ENCODE measurements at regions not wholly inside any gene's neighbourhood (a gene's known extent, or its start where the extent isn't known, plus 50 kb on each side); places are given as distances from the start of the nearest gene placed in this dataset.

GRCh38 chr5:166320920-166321480 is 1970.4 kb upstream of the WWC1 start:
- ATAC-seq, result no peak
- Mint-ChIP-seq H3K36me3 (no peaks in the 10 kb centered on the region), H3K4me3 (no peak overlapping the region), H3K4me1 (no peaks in the 10 kb centered on the region), H3K9me3 (peaks cover 12% of the 10 kb centered on the region), H3K27ac (no peak overlapping the region)
- DNase-seq (ENCODE audit: low spot score in 2 of 2), result no peak

GRCh38 chr5:166324372-166324771 is 1967.1 kb upstream of the WWC1 start:
- no peaks in the 10 kb centered on the region for H3K4me1 Mint-ChIP-seq
- no peak overlapping the region for H3K27ac Mint-ChIP-seq
- no peaks in the 10 kb centered on the region for H3K36me3 Mint-ChIP-seq
- DNase-seq (ENCODE audit: low spot score in 2 of 2) (no peak), ATAC-seq (no peak)
- H3K9me3 Mint-ChIP-seq, result peaks cover 5% of the 10 kb centered on the region
- H3K4me3 Mint-ChIP-seq, result no peak overlapping the region

GRCh38 chr5:166329149-166329800 is 1962.2 kb upstream of the WWC1 start:
- Mint-ChIP-seq H3K36me3 (no peaks in the 10 kb centered on the region), H3K27ac (no peak overlapping the region), H3K4me3 (no peak overlapping the region), H3K4me1 (no peaks in the 10 kb centered on the region), H3K9me3 (peaks cover 8% of the 10 kb centered on the region)
- no peak for ATAC-seq
- DNase-seq (ENCODE audit: low spot score in 2 of 2), result no peak

GRCh38 chr5:166330036-166330435 is 1961.4 kb upstream of the WWC1 start:
- H3K4me3 Mint-ChIP-seq, result no peak overlapping the region
- H3K4me1 Mint-ChIP-seq, result no peaks in the 10 kb centered on the region
- no peak for ATAC-seq
- H3K36me3 Mint-ChIP-seq, result no peaks in the 10 kb centered on the region
- DNase-seq (ENCODE audit: low spot score in 2 of 2), result no peak
- peaks cover 9% of the 10 kb centered on the region for H3K9me3 Mint-ChIP-seq
- H3K27ac Mint-ChIP-seq, result no peak overlapping the region

- Mint-ChIP-seq H3K4me3 (no peak overlapping the region), H3K36me3 (no peaks in the 10 kb centered on the region), H3K27ac (no peak overlapping the region), H3K9me3 (peaks cover 15% of the 10 kb centered on the region), H3K4me1 (no peaks in the 10 kb centered on the region)
- no peak for ATAC-seq
- DNase-seq (ENCODE audit: low spot score in 2 of 2), result no peak
Measured at GRCh38 chr5:166331521-166331920, 1959.9 kb upstream of the WWC1 start.

- H3K36me3 Mint-ChIP-seq, result no peaks in the 10 kb centered on the region
- H3K9me3 Mint-ChIP-seq, result peaks cover 23% of the 10 kb centered on the region
- DNase-seq (ENCODE audit: low spot score in 2 of 2) (no peak), ATAC-seq (no peak)
- H3K27ac Mint-ChIP-seq, result no peak overlapping the region
- no peak overlapping the region for H3K4me3 Mint-ChIP-seq
- H3K4me1 Mint-ChIP-seq, result no peaks in the 10 kb centered on the region
Measured at GRCh38 chr5:166338801-166339200, 1952.6 kb upstream of the WWC1 start.

- no peak for DNase-seq (ENCODE audit: low spot score in 2 of 2)
- Mint-ChIP-seq H3K4me3 (no peak overlapping the region), H3K27ac (no peak overlapping the region), H3K9me3 (peaks cover 20% of the 10 kb centered on the region), H3K36me3 (no peaks in the 10 kb centered on the region), H3K4me1 (no peaks in the 10 kb centered on the region)
- ATAC-seq, result no peak
Measured at GRCh38 chr5:166340039-166340438, 1951.4 kb upstream of the WWC1 start.

GRCh38 chr5:166341740-166342337 is 1949.6 kb upstream of the WWC1 start:
- H3K27ac Mint-ChIP-seq, result no peak overlapping the region
- DNase-seq (ENCODE audit: low spot score in 2 of 2), result no peak
- no peaks in the 10 kb centered on the region for H3K4me1 Mint-ChIP-seq
- no peak overlapping the region for H3K4me3 Mint-ChIP-seq
- no peak for ATAC-seq
- H3K9me3 Mint-ChIP-seq, result peaks cover 11% of the 10 kb centered on the region
- no peaks in the 10 kb centered on the region for H3K36me3 Mint-ChIP-seq

- no peaks in the 10 kb centered on the region for H3K36me3 Mint-ChIP-seq
- H3K27ac Mint-ChIP-seq, result no peak overlapping the region
- DNase-seq (ENCODE audit: low spot score in 2 of 2) (no peak), ATAC-seq (no peak)
- peaks cover 11% of the 10 kb centered on the region for H3K9me3 Mint-ChIP-seq
- H3K4me1 Mint-ChIP-seq, result no peaks in the 10 kb centered on the region
- no peak overlapping the region for H3K4me3 Mint-ChIP-seq
Measured at GRCh38 chr5:166342402-166342801, 1949.0 kb upstream of the WWC1 start.

GRCh38 chr5:166346726-166347374 is 1944.6 kb upstream of the WWC1 start:
- H3K36me3 Mint-ChIP-seq, result no peaks in the 10 kb centered on the region
- no peak overlapping the region for H3K27ac Mint-ChIP-seq
- no peaks in the 10 kb centered on the region for H3K4me1 Mint-ChIP-seq
- DNase-seq (ENCODE audit: low spot score in 2 of 2) (no peak), ATAC-seq (no peak)
- H3K9me3 Mint-ChIP-seq, result peaks cover 10% of the 10 kb centered on the region
- H3K4me3 Mint-ChIP-seq, result no peak overlapping the region

- Mint-ChIP-seq H3K27ac (no peak overlapping the region), H3K4me3 (no peak overlapping the region), H3K36me3 (no peaks in the 10 kb centered on the region), H3K9me3 (peaks cover 9% of the 10 kb centered on the region), H3K4me1 (no peaks in the 10 kb centered on the region)
- no peak for ATAC-seq
- DNase-seq (ENCODE audit: low spot score in 2 of 2), result no peak
Measured at GRCh38 chr5:166349046-166349445, 1942.4 kb upstream of the WWC1 start.

GRCh38 chr5:166353580-166353979 is 1937.9 kb upstream of the WWC1 start:
- no peak for ATAC-seq
- H3K9me3 Mint-ChIP-seq, result peaks cover 20% of the 10 kb centered on the region
- no peak overlapping the region for H3K27ac Mint-ChIP-seq
- no peak for DNase-seq (ENCODE audit: low spot score in 2 of 2)
- H3K4me3 Mint-ChIP-seq, result no peak overlapping the region
- no peaks in the 10 kb centered on the region for H3K4me1 Mint-ChIP-seq
- no peaks in the 10 kb centered on the region for H3K36me3 Mint-ChIP-seq

- Mint-ChIP-seq H3K36me3 (no peaks in the 10 kb centered on the region), H3K4me3 (no peak overlapping the region), H3K4me1 (no peaks in the 10 kb centered on the region), H3K9me3 (peaks cover 21% of the 10 kb centered on the region), H3K27ac (no peak overlapping the region)
- no peak for ATAC-seq
- no peak for DNase-seq (ENCODE audit: low spot score in 2 of 2)
Measured at GRCh38 chr5:166354332-166354731, 1937.1 kb upstream of the WWC1 start.

GRCh38 chr5:166356096-166356495 is 1935.3 kb upstream of the WWC1 start:
- H3K4me1 Mint-ChIP-seq, result no peaks in the 10 kb centered on the region
- no peak overlapping the region for H3K4me3 Mint-ChIP-seq
- ATAC-seq (no peak), DNase-seq (ENCODE audit: low spot score in 2 of 2) (no peak)
- no peaks in the 10 kb centered on the region for H3K36me3 Mint-ChIP-seq
- peaks cover 23% of the 10 kb centered on the region for H3K9me3 Mint-ChIP-seq
- H3K27ac Mint-ChIP-seq, result no peak overlapping the region

- no peak for ATAC-seq
- H3K9me3 Mint-ChIP-seq, result peaks cover 24% of the 10 kb centered on the region
- DNase-seq (ENCODE audit: low spot score in 2 of 2), result no peak
Measured at GRCh38 chr5:166358127-166358830, 1933.2 kb upstream of the WWC1 start.

More at GRCh38 chr5:166358127-166358830, 1933.2 kb upstream of the WWC1 start:
- Mint-ChIP-seq H3K36me3 (no peaks in the 10 kb centered on the region), H3K4me3 (no peak overlapping the region), H3K4me1 (no peaks in the 10 kb centered on the region), H3K27ac (no peak overlapping the region)
